ENCODE measurements at regions not wholly inside any gene's neighbourhood (a gene's known extent, or its start where the extent isn't known, plus 50 kb on each side); places are given as distances from the start of the nearest gene placed in this dataset.

GRCh38 chr6:130776287-130776925 lies 50.8 kb upstream of the SMLR1 start:
- no peak for TF ChIP-seq CTCF (IDR thresholded peaks at IDR 0.05)
- no peak for TF ChIP-seq REST (IDR thresholded peaks at IDR 0.05; ENCODE audit: insufficient read depth in 1 of 2, low read depth in 2 of 2, low read length in 1 of 2)
- TF ChIP-seq POLR2AphosphoS5 (IDR thresholded peaks at IDR 0.05; ENCODE audit: low read depth, low read length): no peak
- TF ChIP-seq SIN3A (IDR thresholded peaks at IDR 0.05; ENCODE audit: borderline replicate concordance, insufficient read depth, low read depth, low read length): no peak
- no peak for TF ChIP-seq TCF7L2 (IDR thresholded peaks at IDR 0.05; ENCODE audit: low read depth, low read length)
